Stimulated activated CD4-positive, alpha-beta T cell treated with anti-CD3 and anti-CD28 coated beads, Interleukin-12 subunit alpha, Interleukin-12 subunit beta, amount 100 ng/mL, for 48 hours (primary cell): ENCODE measurements at regions not wholly inside any gene's neighbourhood (a gene's known extent, or its start where the extent isn't known, plus 50 kb on each side); places are given as distances from the start of the nearest gene placed in this dataset.

Source experiments
- DNase-seq, 3 donors: peaks; one replicate each; pipeline ENCODE4 v3.0.0-alpha.2; 2020; ENCODE audit warnings: low read depth in 2 of 3, low spot score in 1 of 3

- no peak for DNase-seq
Observed at GRCh38 chrX:44470816-44471215, 71.8 kb downstream of the FUNDC1 start.

- DNase-seq = no peak
Observed at GRCh38 chrX:44462850-44463249, 79.8 kb downstream of the FUNDC1 start.

- no peak for DNase-seq
Observed at GRCh38 chrX:44459501-44459900, 83.2 kb downstream of the FUNDC1 start.

GRCh38 chrX:44456685-44457084 is 86.0 kb downstream of the FUNDC1 start:
- DNase-seq = peak in 1 of 3 donors; percentile 0

GRCh38 chrX:44451056-44451455 is 91.6 kb downstream of the FUNDC1 start:
- DNase-seq = no peak

GRCh38 chrX:44447214-44447613 is 95.4 kb downstream of the FUNDC1 start:
- DNase-seq = no peak

- DNase-seq = no peak
Observed at GRCh38 chrX:44440006-44440405, 96.5 kb upstream of the EFHC2 start.

GRCh38 chrX:44439242-44439794 is 95.8 kb upstream of the EFHC2 start:
- no peak for DNase-seq

GRCh38 chrX:44435047-44435446 is 91.6 kb upstream of the EFHC2 start:
- no peak for DNase-seq

GRCh38 chrX:44433556-44433955 is 90.1 kb upstream of the EFHC2 start:
- no peak for DNase-seq

GRCh38 chrX:44432641-44433040 is 89.2 kb upstream of the EFHC2 start:
- DNase-seq = no peak

- no peak for DNase-seq
Observed at GRCh38 chrX:44431194-44431593, 87.7 kb upstream of the EFHC2 start.

- no peak for DNase-seq
Observed at GRCh38 chrX:44428989-44429627, 85.6 kb upstream of the EFHC2 start.

GRCh38 chrX:44422631-44423030 is 79.2 kb upstream of the EFHC2 start:
- no peak for DNase-seq

GRCh38 chrX:44415639-44416386 is 72.3 kb upstream of the EFHC2 start:
- DNase-seq = no peak

GRCh38 chrX:44401151-44401550 is 57.7 kb upstream of the EFHC2 start:
- DNase-seq = no peak

- DNase-seq = peak; percentile 30 to 48 (median 38)
Observed at GRCh38 chrX:44400588-44400987, 57.1 kb upstream of the EFHC2 start.

- no peak for DNase-seq
Observed at GRCh38 chrX:44400161-44400560, 56.7 kb upstream of the EFHC2 start.
